ENCODE measurements at regions not wholly inside any gene's neighbourhood (a gene's known extent, or its start where the extent isn't known, plus 50 kb on each side); places are given as distances from the start of the nearest gene placed in this dataset.
"Not testable (repeated sequence)": the region's sequence is repeated elsewhere in the genome, so short reads cannot be mapped to it uniquely, and the experiment has no call there.

DNA sequence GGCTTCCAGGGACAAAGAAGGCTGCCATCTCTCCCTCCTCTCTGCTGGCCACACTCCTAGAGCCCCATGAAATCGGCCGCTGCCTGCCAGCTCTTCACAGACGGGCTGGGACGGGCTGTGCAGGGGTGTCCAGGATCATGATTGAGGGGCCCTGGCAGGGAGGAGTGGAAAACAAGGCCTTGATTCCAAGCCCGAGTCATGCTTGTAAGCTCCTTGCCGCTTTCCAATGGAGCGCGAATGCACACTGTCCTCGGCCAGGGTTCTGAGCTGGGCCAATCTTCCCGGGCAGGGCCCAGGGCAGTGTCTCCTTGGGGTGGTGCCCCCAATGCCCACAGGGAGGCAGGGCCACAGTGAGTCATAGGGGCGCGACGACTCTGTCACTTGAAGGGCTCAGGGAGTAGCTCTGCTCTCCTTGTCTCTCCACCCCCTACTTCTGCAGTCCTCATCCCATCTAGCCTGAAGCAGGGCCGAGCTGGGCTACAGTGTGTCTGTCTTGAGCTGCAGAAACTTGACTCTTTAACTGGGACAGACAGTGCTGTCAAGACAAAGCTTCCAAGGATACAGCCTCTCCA lies 186.2 kb upstream of the SVIL start:
- DNase-seq: no peak

DNA sequence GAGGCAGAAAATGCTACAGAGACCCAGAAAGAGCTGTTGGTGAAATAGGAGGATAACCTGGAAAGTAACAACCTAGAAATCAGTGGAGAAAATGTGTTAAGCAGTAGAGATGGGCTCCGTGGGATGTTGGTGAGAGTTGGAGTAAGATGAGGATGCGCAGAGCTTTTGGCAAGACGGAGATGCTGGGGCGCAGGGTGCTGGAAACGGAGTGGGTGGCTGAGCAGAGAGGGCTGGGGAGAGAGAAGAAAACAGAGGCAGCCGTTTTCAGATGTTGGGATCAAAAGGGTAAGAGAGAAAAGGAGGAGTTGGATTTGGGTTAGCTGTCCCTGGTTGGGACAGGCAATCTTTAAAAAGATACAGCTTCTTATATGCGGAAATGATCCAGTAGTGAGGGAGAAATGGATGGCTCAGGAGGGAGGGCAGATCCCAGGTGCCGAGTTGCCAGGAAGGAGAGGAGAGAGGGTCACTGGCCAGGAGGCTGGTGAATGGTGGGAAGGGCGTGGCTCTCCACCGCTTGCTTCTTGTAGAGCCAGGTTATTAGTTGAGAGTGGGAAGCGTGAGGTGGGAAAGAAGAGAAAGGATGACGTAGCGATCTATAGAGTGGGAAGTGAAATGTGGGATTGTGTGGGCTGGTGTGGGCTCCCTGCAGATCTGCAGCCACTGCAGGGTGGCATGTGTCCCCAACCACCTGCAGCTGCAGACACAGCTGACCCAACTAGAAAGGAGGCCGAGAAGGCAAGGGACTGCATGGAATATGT lies 182.2 kb upstream of the SVIL start:
- no peak for DNase-seq

DNA sequence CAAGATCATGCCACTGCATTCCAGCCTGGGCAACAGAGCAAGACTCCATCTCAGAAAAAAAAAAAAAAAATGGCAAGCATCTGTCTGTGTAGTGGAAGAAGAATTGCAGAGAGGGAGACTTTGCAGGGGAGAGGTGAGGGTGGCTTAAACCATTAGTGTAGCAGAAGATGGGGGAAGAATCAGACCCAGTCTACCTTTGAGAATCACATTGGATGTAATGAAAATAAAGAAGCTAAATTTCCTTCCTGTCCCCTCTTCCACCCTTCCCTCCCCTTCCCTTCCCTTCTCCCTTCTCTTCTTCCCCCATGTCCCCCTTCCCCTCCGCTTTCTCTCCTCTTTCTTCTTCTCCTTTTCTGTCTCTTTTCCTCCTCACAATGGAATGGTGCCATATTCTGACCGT lies 180.8 kb upstream of the SVIL start:
- no peak for DNase-seq

DNA sequence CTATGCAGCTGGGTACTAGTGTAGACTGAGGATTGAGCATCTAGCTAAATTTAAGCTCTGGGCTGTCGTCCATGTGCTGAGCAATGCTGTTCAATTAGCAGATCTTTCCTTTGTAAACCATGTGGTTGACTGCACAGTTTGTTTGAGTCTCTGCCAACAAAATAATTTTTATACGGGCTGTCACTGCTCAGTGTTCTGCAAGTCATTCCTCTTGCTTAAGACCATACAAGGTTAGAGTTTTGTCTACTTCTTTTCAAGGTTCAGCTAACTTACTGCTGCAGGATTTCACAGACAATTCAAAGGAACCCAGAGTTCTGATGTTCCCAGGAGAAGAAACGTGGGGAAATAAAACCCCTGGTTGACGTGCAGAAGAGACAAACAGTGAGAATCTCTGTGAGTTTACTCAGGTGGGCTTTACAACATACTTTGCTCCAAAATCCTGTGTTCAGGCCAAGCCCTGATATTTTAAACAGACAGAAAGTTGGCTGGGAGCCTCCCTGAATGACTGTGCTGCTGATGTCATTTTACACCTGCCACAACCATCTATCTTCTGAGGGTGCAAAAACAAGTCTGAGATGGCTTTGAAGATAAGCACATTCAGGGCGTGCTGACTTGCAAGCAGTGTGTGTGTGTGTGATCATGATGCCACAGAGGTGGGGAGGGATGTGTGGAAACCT lies 177.1 kb upstream of the SVIL start:
- no peak for DNase-seq

DNA sequence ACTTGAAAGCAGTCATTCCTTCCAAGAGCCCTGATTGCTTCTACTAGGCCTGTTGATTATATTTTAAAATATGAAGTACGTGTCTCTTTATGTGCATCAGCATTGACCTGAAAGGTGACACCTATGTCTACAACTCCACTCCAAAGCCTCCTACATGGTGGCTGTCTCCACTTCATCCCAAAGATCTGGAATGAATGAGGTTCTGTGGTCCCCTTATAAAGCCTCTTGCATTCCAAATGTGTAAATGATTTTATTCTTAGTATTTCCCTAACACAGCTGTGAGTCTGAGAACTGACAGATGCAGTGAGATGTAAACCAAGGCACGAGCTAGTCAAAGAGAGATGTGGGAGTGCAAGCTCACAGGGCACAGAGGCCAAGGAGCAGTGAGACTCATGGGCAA lies 176.0 kb upstream of the SVIL start:
- DNase-seq: no peak

DNA sequence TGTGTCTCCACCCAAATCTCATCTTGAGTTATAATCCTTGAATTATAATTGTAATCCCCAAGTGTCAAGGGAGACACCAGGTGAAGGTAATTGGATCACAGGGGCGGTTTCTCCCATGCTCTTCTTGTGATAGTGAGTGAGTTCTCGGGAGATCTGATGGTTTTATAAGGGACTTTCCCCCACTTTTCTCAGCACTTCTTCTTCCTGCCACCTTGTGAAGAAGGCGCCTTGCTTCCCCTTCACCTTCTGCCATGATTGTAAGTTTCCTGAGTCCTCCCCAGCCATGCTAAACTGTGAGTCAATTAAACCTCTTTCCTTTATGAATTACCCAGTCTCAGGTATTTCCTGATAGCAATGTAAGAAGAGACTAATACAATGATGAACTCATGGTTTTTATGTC lies 175.5 kb upstream of the SVIL start:
- not testable (repeated sequence) for DNase-seq

DNA sequence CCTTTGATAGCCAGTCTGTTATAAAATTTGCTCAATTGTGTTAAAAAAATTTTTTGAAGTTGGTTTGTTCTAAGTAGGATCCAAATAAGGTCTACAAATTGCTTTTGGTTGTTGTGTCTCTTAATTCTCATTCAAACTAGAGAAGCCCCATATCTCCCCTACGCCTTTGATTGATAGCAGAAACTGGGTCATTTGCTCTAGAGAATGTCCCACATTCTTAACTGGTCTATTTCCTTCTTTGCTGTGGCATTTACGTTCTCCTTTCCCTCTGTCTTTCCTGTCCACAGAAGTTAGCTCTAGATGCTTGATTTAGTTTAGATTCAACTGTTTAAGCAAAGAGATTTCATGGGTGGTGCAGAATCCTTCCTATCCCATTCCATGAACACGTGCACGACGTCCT lies 174.6 kb upstream of the SVIL start:
- no peak for DNase-seq

DNA sequence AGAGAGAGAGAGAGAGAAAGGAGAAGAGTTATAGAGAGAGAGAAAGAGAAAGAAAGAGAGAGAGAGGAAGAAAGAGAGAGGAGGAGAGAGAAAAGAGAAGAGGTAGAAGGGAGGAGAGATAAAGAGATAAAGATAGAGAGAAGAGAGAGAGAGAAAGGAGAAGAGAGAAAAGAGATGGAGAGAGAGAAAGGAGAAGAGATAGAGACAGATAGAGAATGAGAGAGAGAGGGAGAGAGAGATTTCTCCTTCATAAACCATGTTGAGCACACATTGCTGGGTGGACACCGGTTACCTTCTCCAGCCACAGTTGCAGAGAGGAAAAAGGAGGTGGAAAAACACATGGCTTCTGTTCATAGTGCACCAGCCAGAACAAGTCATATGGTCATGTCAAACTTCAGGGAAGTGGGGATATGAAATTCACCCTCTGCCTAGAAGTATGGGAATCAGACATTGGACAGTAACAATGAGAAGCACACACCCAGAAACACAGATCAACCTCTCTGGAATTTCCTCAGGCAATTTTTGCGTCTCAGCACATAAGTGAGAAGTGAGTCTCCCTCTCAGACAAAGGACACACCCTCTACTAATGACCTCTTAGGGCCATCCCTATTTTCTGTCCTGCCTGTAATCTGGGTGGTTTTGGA lies 172.5 kb upstream of the SVIL start:
- no peak for DNase-seq

DNA sequence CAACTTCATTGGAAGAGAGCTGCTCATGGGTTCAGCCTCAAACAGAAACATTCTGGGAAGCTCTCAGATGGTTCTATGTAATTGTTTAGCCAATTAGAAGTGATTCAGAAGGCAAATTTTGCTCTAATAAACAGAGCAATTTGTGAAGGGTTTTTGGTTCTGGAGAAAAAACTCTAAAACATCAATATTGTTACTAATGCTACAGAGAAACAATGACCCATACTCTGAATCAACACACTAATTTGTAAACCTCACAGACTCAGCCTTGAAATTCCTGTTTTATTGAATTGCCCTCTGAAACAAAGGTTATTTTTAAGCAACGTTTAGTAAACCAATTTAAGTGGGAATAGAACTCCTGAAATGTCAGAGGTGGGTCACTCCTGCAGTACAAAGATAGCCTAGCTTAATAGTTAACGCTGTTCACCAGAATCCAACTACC lies 171.6 kb upstream of the SVIL start:
- no peak for DNase-seq

DNA sequence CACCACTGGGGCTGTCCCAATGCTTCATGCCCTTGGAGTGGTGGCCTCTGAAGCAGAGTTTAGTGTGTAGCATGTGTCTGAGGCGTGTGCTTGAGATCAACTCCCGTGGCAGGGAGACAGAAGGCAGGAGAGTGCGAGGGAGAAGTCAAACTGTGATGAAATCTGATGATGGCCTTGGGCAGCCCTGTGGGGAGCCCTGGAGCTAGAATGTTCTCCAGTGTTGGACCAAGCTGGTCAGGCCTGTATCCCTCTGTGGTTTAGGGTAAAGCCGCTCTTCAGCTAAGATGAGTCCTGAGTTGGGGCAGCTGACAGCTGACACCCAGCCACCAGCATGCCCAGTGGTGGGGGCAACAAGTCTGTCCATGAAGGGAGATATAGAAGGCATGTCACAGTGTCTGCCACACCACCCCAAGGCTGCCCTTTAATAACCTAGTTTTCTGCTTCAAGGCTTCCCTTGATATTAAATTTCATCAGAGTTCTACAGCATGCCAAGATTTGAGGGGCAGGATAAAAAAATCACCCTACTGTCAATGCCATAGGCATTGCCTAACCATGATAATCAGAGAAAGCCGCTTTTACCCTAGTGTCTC lies 170.5 kb upstream of the SVIL start:
- no peak for DNase-seq

DNA sequence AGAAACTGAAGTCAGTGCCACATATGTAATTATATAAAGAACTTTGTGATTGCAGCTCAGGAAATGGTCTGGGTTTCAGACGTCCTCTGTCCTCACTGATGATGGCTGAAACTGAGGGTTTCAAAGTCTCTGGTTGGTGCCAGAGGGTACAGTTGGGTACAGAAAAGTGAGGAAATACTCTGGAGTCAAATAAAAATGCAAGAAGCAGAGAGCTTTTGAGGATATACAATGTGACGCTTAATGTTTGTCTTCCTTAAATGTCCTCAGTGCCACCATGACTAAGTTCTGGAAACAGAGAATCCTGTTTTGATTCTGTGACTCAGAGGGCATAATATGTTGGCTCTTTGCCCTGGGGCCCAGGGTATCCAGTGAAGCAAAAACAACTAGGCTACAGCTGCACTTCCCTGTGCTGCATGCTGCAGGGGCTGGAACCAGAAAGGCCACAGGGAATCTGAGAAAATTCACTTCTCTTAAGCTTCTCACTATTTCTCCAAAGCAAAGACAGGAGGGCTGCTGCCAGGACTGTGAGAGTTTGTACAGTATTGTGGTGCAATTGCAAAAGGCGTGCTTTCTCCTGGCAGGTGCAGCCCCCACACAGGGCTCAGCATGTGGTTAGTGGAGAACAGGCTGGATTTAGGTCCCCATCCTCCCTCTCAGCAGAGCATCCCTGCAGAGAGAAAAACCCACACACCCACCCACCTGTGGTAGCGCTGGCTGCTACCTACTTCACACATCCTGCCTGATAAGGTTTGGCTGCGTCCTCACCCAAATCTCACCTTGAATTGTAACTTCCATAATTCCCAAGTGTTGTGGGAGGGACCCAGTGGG lies 169.5 kb upstream of the SVIL start:
- no peak for DNase-seq

DNA sequence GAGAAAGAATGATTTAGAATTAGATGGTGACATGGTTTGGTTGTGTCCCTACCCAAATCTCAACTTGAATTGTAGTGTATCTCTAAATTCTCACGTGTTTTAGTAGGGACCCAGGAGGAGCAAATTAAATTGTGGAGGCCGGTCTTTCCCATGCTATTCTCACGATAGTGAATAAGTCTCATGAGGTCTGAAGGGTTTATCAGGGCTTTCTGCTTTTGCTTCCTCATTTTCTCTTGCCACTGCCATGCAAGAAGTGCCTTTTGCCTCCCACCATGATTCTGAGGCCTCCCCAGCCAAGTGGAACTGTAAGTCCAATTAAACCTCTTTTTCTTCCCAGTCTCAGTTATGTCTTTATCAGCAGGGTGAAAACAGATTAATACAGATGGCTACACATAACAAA lies 167.4 kb upstream of the SVIL start:
- no peak for DNase-seq

DNA sequence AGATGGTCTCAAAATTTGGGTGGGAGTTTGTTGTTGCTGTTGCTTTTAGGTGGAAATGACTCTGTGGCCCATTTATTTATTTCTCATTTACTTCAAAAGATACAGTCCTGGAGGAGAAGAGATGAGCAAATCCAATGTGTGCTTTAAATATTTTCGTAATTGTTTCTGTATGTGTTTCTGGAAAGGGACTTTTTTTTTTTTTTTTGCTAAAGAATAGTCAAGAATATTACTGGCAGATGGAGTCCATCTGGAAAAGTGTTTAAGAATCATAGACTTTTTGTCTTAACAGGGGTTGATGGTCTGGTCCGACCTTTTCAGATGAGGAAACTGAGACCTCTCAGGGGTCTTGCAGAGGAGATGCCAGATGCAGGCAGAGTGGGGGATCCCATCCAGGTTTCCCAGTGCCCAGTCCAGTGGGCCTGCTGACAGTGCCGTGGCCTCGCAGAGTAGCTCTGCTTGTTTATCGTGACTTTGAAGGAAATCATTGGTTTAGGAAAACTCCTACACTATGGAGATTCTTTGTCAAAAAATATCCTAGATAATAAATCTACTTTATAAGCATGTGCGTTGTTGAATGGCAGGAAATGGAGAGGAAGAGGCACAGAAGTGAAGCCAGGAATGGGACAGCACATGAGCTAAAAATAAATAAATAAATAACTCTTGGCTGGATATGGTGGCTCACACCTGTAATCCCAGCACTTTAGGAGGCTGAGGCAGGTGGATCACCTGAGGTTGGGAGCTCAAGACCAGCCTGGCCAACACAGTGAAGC lies 164.3 kb upstream of the SVIL start:
- DNase-seq: no peak

DNA sequence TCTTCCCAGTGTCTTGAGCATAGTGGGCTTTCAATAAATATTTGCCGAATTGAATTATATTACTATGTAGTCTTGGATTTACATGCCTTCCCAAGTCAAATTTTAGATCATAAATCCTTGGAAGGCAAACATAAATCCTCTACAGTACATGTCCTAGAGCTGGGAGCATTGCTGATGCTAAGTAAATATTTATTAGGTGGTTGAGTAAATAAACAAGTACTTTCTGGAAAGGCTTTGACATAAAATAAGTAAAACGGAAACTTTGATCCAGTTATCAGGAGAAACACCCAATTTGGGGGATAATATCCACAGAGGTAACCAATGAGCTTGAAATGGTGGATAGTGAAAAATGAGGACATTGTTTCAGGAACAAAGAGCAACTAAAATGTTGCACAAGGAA lies 162.8 kb upstream of the SVIL start:
- no peak for DNase-seq

DNA sequence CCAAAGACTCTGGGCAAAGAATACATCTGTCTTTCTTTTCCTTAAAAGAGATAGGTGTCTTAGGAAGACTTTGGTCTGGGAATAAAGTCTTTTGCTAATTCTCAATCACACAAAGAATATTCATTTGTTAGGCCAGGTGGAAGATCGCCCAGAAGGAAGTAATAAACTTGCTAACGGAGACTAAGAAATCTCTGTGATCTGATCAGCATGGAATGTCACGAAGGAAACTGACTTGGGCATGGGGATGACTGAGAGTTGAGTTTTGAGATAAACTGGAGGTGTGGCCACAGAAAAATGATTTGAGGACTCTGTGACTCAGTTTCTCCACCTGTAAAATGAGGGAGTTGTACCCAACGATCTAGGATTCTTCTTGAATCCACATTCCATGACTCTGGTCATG lies 161.1 kb upstream of the SVIL start:
- DNase-seq: no peak

DNA sequence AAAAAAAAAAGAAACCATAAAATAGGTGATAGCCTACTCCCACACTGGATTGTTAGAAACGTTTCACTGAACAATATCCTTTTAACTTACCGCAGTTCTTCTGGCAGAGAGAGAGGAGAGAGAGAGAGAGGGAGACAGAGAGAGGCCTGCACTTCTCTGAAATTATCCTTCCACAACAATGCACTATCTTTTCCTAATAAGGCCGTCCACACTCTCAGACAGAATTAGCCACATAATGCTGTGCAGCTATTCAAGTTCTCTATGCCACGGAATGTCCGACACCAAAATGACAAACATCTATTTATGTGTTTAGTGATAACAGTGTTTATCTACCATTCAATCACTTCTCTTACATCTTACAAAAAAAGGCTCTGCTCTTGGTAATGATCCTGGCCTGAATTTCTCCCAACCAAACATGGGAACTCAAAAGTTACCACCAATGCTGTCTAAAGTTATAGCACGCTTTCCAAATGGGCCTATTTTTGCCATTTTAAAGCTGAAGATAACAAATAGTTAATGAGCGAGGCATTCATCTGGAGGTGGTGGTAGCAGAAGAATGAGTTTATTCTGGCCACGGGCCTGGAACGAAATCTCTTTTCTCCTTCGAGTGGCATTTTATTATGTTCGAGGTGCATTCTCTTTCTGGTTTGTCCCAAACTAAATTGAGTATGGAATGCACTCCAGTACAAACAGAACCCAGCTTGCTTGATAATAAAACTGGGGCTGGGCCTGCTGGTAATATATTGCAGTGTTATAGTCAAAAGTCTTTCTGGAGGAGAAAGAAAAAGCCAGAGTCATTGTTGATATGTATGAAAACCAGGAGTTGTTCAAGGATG lies 160.2 kb upstream of the SVIL start:
- no peak for DNase-seq

DNA sequence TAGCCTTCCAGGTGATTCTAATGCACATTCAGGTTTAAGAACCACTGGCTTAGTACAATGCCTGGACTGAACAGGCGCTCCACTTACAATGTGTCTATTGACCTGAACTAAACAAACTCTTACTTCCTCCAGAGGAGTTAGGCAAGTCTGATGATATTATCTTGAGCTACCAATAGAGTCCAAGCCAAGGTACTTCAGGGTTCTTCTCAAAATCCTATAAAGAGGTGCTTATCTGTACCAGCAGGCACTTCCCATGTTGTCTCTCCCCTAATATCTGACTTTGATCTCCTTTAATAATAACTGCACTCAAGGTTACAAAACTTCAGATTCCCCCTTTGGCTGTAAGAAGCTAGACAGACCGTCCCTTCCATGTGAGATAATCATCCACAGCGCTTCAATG lies 157.0 kb upstream of the SVIL start:
- no peak for DNase-seq

DNA sequence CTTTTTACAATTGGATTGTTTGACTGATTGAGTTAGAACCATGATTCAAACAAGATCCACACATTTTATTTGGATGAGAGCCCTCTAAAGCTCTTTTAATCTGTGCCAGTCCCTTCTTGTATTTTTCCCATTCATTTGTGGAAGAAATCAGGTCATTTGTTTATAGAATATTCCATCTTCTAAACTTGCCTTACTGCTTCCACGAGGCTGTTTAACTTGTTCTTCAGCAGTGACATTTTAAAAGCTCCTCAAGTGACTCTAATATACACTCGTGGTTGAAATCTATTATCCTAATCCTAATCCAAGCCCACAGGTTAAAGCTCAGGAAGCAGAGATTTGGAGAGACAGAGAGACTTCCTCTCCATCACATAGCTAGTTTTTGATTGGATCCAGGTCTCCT lies 155.4 kb upstream of the SVIL start:
- DNase-seq: no peak

DNA sequence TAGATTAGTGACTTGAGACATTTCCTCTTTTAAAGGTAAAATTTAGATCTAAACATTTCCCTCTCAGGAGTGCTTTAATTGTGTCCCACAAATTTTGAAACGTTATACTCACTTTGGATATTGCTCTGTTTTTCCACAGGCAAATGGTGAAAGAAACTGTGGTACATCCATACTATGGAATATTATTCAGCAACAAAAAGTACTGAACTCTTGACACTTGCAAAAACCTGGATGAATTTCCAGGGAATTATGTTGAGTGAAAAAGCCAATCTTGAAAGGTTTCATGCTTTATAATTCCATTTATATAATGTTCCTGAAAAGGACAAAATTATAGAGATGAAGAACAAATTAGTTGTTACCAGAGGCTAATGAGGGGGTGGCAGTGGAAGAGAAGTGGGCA lies 153.3 kb upstream of the SVIL start:
- no peak for DNase-seq

DNA sequence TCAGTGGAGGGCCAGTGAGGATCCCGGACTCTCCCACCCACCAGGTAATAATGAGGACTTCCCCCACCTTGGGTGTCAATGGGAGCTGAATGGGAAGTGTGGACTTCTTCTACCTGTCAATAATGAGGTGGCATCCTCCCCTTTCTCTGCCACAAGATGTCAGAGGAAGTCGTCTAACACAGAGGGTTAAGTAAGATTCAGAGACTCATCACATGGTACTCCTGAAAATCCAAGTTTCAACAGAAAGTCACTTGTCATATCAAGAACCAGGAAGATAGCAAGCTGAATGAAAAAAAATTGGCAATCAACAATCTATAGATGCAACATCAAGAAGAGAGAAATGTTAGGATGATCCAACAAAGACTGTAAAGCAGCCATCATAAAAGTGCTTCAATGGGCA lies 150.9 kb upstream of the SVIL start:
- no peak for DNase-seq

Data from NCI-H2171 (cell line).